MM.1S (cell line): ENCODE measurements at regions not wholly inside any gene's neighbourhood (a gene's known extent, or its start where the extent isn't known, plus 50 kb on each side); places are given as distances from the start of the nearest gene placed in this dataset.

ENCODE experiments used
- DNase-seq: peaks from one replicate; pipeline ENCODE4 v3.0.0-alpha.2; 2015
- H2AFZ ChIP-seq: fragments of 300-600 bp; sonication (generic); 2 replicates; pipeline ENCODE4 v1.6.0; 2016; ENCODE audit warnings: antibody characterized with exemption, low read length
- H3F3A ChIP-seq: fragments of 300-600 bp; sonication (generic); 2 replicates; pipeline ENCODE4 v1.6.1; 2016; ENCODE audit warnings: mild to moderate bottlenecking, antibody characterized with exemption, low read length, moderate library complexity, mixed read lengths; ENCODE audit not compliant: insufficient read depth
- H3K27ac ChIP-seq: fragments of 300-600 bp; sonication (generic); 2 replicates; pipeline ENCODE4 v1.5.1; 2016; ENCODE audit warnings: mild to moderate bottlenecking, low read length
- H3K27me3 ChIP-seq: fragments of 300-600 bp; sonication (generic); replicated peaks from 2 replicates; pipeline ENCODE4 v1.6.0; 2016; ENCODE audit warnings: low read length; ENCODE audit not compliant: insufficient read depth
- H3K36me3 ChIP-seq: fragments of 300-600 bp; sonication (generic); replicated peaks from 2 replicates; pipeline ENCODE4 v1.6.1; 2016; ENCODE audit warnings: mild to moderate bottlenecking, low read length, mixed read lengths; ENCODE audit not compliant: insufficient read depth
- H3K4me1 ChIP-seq: fragments of 300-600 bp; sonication (generic); 2 replicates; pipeline ENCODE4 v1.6.1; 2016; ENCODE audit warnings: low read length, mixed read lengths
- H3K4me2 ChIP-seq: fragments of 300-600 bp; sonication (generic); 2 replicates; pipeline ENCODE4 v1.6.0; 2016; ENCODE audit warnings: low read depth, low read length
- H3K4me3 ChIP-seq: fragments of 300-600 bp; sonication (generic); 2 replicates; pipeline ENCODE4 v1.5.1; 2016; ENCODE audit warnings: low read length, mixed read lengths
- H3K79me2 ChIP-seq: fragments of 300-600 bp; sonication (generic); 2 replicates; pipeline ENCODE4 v1.6.1; 2016; ENCODE audit warnings: mixed run types, low read length, mixed read lengths
- H3K9ac ChIP-seq: fragments of 300-600 bp; sonication (generic); 2 replicates; pipeline ENCODE4 v1.6.1; 2016; ENCODE audit warnings: low read length, mixed read lengths
- H3K9me2 ChIP-seq: fragments of 300-600 bp; sonication (generic); replicated peaks from 2 replicates; pipeline ENCODE4 v1.6.1; 2016; ENCODE audit warnings: mild to moderate bottlenecking, low read length, mixed read lengths; ENCODE audit not compliant: insufficient read depth
- H3K9me3 ChIP-seq: fragments of 300-600 bp; sonication (generic); replicated peaks from 2 replicates; pipeline ENCODE4 v1.6.1; 2016; ENCODE audit warnings: mild to moderate bottlenecking, low read length, mixed read lengths; ENCODE audit not compliant: insufficient read depth
- H4K20me1 ChIP-seq: fragments of 300-600 bp; sonication (generic); 2 replicates; pipeline ENCODE4 v1.6.1; 2016; ENCODE audit warnings: mild to moderate bottlenecking, low read length, moderate library complexity, mixed read lengths; ENCODE audit not compliant: insufficient read depth
- EZH2 ChIP-seq: fragments of 300-600 bp; sonication (generic); optimal IDR thresholded peaks from 2 replicates; pipeline ENCODE3; 2017; ENCODE audit warnings: low read depth, mild to moderate bottlenecking, antibody characterized with exemption, low read length, mixed read lengths
- EZH2phosphoT487 ChIP-seq: fragments of 300-600 bp; sonication (generic); IDR thresholded peaks from 2 replicates; pipeline ENCODE4 v1.6.1; 2018; ENCODE audit warnings: antibody characterized with exemption, low read length
- TF ChIP-seq, protein P1 (sequence below): fragments of 300-600 bp; sonication (generic); IDR thresholded peaks from 2 replicates; pipeline ENCODE4 v1.5.1; 2016; ENCODE audit warnings: antibody characterized with exemption, low read length, mixed read lengths

DNA sequence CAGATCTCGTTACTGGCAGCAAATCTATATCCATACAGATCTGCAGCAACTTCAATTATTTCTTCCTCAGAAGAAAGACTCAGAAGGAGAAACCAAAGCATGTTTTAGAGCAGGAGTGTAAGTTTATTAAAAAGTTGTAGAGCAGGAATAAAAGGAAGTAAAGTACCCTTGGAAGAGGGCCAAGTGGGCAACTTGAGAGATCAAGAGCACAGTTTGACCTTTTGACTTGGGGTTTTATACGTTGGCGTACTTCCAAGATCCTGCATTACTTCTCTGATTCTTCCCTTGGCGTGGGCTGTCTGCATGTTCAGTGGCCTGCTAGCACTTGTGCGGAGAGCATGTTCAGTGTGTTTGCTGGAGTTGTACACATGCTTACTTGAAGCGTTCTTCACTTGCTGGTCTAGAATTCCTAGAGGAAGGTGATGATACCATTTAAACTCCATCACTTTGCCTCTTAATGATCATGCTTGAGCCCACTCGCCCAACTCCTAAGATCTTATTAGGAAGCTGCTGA, 1114.7 kb upstream of the PABPC4L start:
- TF ChIP-seq EZH2phosphoT487 (no peak), EZH2 (no peak)
- TF ChIP-seq, protein P1, sequence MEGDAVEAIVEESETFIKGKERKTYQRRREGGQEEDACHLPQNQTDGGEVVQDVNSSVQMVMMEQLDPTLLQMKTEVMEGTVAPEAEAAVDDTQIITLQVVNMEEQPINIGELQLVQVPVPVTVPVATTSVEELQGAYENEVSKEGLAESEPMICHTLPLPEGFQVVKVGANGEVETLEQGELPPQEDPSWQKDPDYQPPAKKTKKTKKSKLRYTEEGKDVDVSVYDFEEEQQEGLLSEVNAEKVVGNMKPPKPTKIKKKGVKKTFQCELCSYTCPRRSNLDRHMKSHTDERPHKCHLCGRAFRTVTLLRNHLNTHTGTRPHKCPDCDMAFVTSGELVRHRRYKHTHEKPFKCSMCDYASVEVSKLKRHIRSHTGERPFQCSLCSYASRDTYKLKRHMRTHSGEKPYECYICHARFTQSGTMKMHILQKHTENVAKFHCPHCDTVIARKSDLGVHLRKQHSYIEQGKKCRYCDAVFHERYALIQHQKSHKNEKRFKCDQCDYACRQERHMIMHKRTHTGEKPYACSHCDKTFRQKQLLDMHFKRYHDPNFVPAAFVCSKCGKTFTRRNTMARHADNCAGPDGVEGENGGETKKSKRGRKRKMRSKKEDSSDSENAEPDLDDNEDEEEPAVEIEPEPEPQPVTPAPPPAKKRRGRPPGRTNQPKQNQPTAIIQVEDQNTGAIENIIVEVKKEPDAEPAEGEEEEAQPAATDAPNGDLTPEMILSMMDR, result no peak
- H3K4me2 ChIP-seq, result no peak overlapping the region
- no peak for DNase-seq

DNA sequence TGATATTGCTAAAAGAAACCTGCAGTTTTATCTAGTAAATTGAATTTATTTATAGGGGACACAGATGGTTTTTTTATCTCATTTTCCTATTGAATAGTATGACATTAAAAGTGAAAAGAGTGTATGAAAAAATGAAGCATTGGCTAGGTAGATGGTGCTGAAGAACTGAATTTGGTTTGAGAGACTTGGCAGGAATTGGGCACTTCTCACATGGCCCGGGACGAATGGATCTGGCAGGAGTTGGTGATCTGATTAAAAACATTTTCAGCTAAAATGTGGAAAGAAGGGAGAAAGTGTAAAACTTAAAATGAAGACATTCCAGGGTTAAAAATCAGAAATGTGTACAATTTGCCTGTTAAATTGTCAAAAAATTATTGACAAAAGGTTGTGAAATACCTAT, 1088.5 kb upstream of the PABPC4L start:
- H3K4me3 ChIP-seq, result no peak overlapping the region
- no peak for TF ChIP-seq EZH2
- TF ChIP-seq, protein P1, result no peak
- TF ChIP-seq EZH2phosphoT487, result no peak
- H2AFZ ChIP-seq, result no peak overlapping the region

More for the DNA sequence above, 1114.7 kb upstream of the PABPC4L start:
- no peak overlapping the region for H3K9ac ChIP-seq
- no peaks in the 10 kb centered on the region for H4K20me1 ChIP-seq
- no peaks in the 10 kb centered on the region for H3K9me3 ChIP-seq
- no peak overlapping the region for H2AFZ ChIP-seq
- no peak overlapping the region for H3K27ac ChIP-seq
- no peaks in the 10 kb centered on the region for H3K79me2 ChIP-seq
- no peaks in the 10 kb centered on the region for H3K27me3 ChIP-seq
- no peaks in the 10 kb centered on the region for H3F3A ChIP-seq
- H3K4me1 ChIP-seq, result no peaks in the 10 kb centered on the region
- no peaks in the 10 kb centered on the region for H3K36me3 ChIP-seq
- H3K9me2 ChIP-seq, result no peaks in the 10 kb centered on the region
- H3K4me3 ChIP-seq, result no peak overlapping the region

DNA sequence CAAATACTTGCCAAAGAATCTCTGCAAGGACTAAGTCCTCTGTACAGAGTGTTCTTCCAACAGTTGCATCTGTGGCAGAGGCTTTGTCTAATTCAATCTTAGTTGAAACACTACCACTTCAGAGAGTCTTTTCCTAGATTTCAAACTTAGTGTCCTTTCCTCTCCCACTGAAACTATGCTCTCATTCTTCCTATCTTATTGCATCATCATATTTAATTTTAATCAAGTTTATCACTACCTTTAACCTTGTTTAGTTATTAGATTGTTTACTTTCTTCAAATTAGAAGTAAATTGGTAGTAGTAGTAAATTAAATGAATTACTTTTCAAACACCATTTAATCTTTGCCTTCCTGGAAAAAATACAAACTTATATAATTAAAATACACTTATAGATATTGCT, 1082.3 kb upstream of the PABPC4L start:
- Histone ChIP-seq H3K27ac (no peak overlapping the region), H3K79me2 (no peaks in the 10 kb centered on the region), H3K9me3 (no peaks in the 10 kb centered on the region), H4K20me1 (no peaks in the 10 kb centered on the region), H3K9me2 (no peaks in the 10 kb centered on the region), H3K4me1 (no peaks in the 10 kb centered on the region), H3F3A (no peaks in the 10 kb centered on the region), H3K36me3 (no peaks in the 10 kb centered on the region), H3K4me2 (no peak overlapping the region), H3K27me3 (no peaks in the 10 kb centered on the region), H3K9ac (no peak overlapping the region), H3K4me3 (no peak overlapping the region), H2AFZ (no peak overlapping the region)
- TF ChIP-seq EZH2, result no peak
- no peak for TF ChIP-seq EZH2phosphoT487
- TF ChIP-seq, protein P1, result no peak
- DNase-seq, result no peak

More for the DNA sequence above, 1088.5 kb upstream of the PABPC4L start:
- Histone ChIP-seq H3K79me2 (no peaks in the 10 kb centered on the region), H3F3A (no peaks in the 10 kb centered on the region), H3K9me2 (no peaks in the 10 kb centered on the region), H3K4me1 (no peaks in the 10 kb centered on the region), H4K20me1 (no peaks in the 10 kb centered on the region), H3K27ac (no peak overlapping the region), H3K27me3 (no peaks in the 10 kb centered on the region), H3K4me2 (no peak overlapping the region), H3K9me3 (no peaks in the 10 kb centered on the region), H3K36me3 (no peaks in the 10 kb centered on the region), H3K9ac (no peak overlapping the region)
- DNase-seq, result no peak
